Neural cell (in vitro differentiated cells): ENCODE measurements at regions not wholly inside any gene's neighbourhood (a gene's known extent, or its start where the extent isn't known, plus 50 kb on each side); places are given as distances from the start of the nearest gene placed in this dataset.
A peak's percentile ranks its signal among the peaks of the same experiment; 100 is the strongest.

Experiments used
- H2AFZ ChIP-seq: fragments of 200-600, 300-800 bp; sonication (generic), shearing (Covaris generic); 2 replicates; pipeline ENCODE4 v1.6.0; 2014; ENCODE audit warnings: low read depth, mild to moderate bottlenecking, antibody characterized with exemption, low read length, moderate library complexity
- H3F3A ChIP-seq: fragments of 200-600 bp; shearing (Covaris generic); 2 replicates; pipeline ENCODE4 v1.6.1; 2016; ENCODE audit warnings: mild to moderate bottlenecking, moderate library complexity, mixed read lengths, antibody characterized with exemption, low read length; ENCODE audit not compliant: insufficient read depth, poor library complexity, severe bottlenecking
- H3K27ac ChIP-seq: fragments of 200-600, 300-800 bp; sonication (generic), shearing (Covaris generic); 2 replicates; pipeline ENCODE4 v1.5.1; 2014; ENCODE audit warnings: mild to moderate bottlenecking, low read length, moderate library complexity
- H3K27me3 ChIP-seq: fragments of 300-800, 200-600 bp; sonication (generic), shearing (Covaris generic); 2 replicates; pipeline ENCODE4 v1.6.0; 2014; ENCODE audit warnings: mild to moderate bottlenecking, low read depth, low read length, moderate library complexity; ENCODE audit not compliant: insufficient read depth
- H3K36me3 ChIP-seq: fragments of 300-800, 200-600 bp; sonication (generic), shearing (Covaris generic); 2 replicates; pipeline ENCODE4 v1.5.1; 2014; ENCODE audit warnings: mild to moderate bottlenecking, antibody characterized with exemption, low read length, moderate library complexity; ENCODE audit not compliant: insufficient read depth
- H3K4me2 ChIP-seq: fragments of 300-800, 200-600 bp; sonication (generic), shearing (Covaris generic); 2 replicates; pipeline ENCODE4 v1.6.0; 2014; ENCODE audit warnings: mild to moderate bottlenecking, low read length
- H3K4me3 ChIP-seq: fragments of 300-800, 200-600 bp; sonication (generic), shearing (Covaris generic); 2 replicates; pipeline ENCODE4 v1.5.1; 2014; ENCODE audit warnings: mild to moderate bottlenecking, low read length, moderate library complexity
- H3K79me2 ChIP-seq: fragments of 200-600 bp; shearing (Covaris generic); replicated peaks from 2 replicates; pipeline ENCODE4 v1.6.0; 2014; ENCODE audit warnings: mild to moderate bottlenecking, low read length, moderate library complexity; ENCODE audit not compliant: insufficient read depth
- H3K9ac ChIP-seq: fragments of 300-800, 200-600 bp; sonication (generic), shearing (Covaris generic); 2 replicates; pipeline ENCODE4 v1.6.1; 2016; ENCODE audit warnings: mild to moderate bottlenecking, low read length, mixed read lengths
- H3K9me2 ChIP-seq: fragments of 200-600 bp; shearing (Covaris generic); 2 replicates; pipeline ENCODE4 v1.6.1; 2016; ENCODE audit warnings: mild to moderate bottlenecking, low read length, mixed read lengths; ENCODE audit not compliant: insufficient read depth
- H3K9me3 ChIP-seq: fragments of 200-600, 300-800 bp; sonication (generic), shearing (Covaris generic); 2 replicates; pipeline ENCODE4 v1.6.1; 2016; ENCODE audit warnings: mild to moderate bottlenecking, mixed run types, low read length, moderate library complexity, mixed read lengths
- H4K20me1 ChIP-seq: fragments of 200-600 bp; shearing (Covaris generic); 2 replicates; pipeline ENCODE4 v1.6.1; 2016; ENCODE audit warnings: mild to moderate bottlenecking, mixed run types; ENCODE audit not compliant: insufficient read depth
- EP300 ChIP-seq: fragments of 450-650 bp; conservative IDR thresholded peaks from 2 replicates; pipeline ENCODE4 v1.6.1; 2014; ENCODE audit warnings: antibody characterized with exemption, mild to moderate bottlenecking, moderate library complexity; ENCODE audit not compliant: poor library complexity, severe bottlenecking
- EZH2 ChIP-seq: fragments of 200-600, 300-800 bp; shearing (Covaris generic), sonication (generic); IDR thresholded peaks from 2 replicates; pipeline ENCODE4 v1.6.1; 2014; ENCODE audit warnings: antibody characterized with exemption, low read length, borderline replicate concordance, mild to moderate bottlenecking; ENCODE audit not compliant: insufficient read depth, poor library complexity, severe bottlenecking
- MXI1 ChIP-seq: fragments of 450-650 bp; conservative IDR thresholded peaks from 2 replicates; pipeline ENCODE4 v1.6.1; 2014; ENCODE audit warnings: antibody characterized with exemption, mild to moderate bottlenecking; ENCODE audit not compliant: poor library complexity, severe bottlenecking
- POLR2AphosphoS5 ChIP-seq: IDR thresholded peaks from 2 replicates; pipeline ENCODE4 v1.6.1; 2012
- RAD21 ChIP-seq: fragments of 450-650 bp; conservative IDR thresholded peaks from 2 replicates; pipeline ENCODE4 v1.6.1; 2014; ENCODE audit warnings: antibody characterized with exemption, mild to moderate bottlenecking, moderate library complexity
- SMC3 ChIP-seq: fragments of 450-650 bp; conservative IDR thresholded peaks from 2 replicates; pipeline ENCODE4 v1.6.1; 2014; ENCODE audit warnings: antibody characterized with exemption, mild to moderate bottlenecking, moderate library complexity; ENCODE audit not compliant: poor library complexity
- TAF1 ChIP-seq: IDR thresholded peaks from 2 replicates; pipeline ENCODE4 v1.6.1; 2012; ENCODE audit warnings: low read depth
- TF ChIP-seq, protein P1 (sequence below): fragments of 450-650 bp; IDR thresholded peaks from 2 replicates; pipeline ENCODE4 v1.5.1; 2014; ENCODE audit warnings: antibody characterized with exemption, mild to moderate bottlenecking, moderate library complexity; ENCODE audit not compliant: poor library complexity, severe bottlenecking
- TF ChIP-seq, protein P2 (sequence below): IDR thresholded peaks from 2 replicates; pipeline ENCODE4 v1.6.1; 2012; ENCODE audit warnings: borderline replicate concordance

DNA sequence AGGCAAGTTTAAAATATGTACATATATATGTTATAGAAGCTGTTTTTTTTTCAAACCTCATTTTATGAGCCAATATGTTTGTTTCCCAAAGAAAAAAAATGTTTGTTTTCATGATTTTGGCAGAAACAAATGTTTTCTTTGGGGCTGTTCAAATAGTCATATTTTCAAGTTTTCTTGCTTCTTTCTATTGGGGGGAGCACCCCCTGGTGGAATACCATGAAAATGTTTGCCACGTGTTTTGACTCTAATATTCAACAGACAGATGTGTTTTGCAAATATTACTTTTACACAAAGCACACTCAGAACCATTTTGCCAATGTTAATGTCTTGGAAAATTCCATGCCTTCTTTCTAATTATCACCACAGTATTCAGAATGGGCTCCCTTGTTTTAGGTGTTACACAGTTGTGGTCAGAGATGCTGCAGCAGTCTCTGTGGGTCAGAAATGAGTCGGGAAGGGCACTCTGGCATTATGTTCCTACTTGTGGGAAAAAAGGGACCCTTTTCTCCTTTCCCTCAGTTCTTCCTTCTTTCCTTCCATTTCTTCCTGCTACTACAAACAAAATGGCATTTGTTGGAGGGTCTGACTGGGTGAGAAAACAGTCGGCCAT lies 817.0 kb downstream of the TUSC7 start:
- peak; percentile 75 for TF ChIP-seq SMC3
- no peak for TF ChIP-seq EP300
- TF ChIP-seq EZH2 = no peak
- TF ChIP-seq, protein P1, sequence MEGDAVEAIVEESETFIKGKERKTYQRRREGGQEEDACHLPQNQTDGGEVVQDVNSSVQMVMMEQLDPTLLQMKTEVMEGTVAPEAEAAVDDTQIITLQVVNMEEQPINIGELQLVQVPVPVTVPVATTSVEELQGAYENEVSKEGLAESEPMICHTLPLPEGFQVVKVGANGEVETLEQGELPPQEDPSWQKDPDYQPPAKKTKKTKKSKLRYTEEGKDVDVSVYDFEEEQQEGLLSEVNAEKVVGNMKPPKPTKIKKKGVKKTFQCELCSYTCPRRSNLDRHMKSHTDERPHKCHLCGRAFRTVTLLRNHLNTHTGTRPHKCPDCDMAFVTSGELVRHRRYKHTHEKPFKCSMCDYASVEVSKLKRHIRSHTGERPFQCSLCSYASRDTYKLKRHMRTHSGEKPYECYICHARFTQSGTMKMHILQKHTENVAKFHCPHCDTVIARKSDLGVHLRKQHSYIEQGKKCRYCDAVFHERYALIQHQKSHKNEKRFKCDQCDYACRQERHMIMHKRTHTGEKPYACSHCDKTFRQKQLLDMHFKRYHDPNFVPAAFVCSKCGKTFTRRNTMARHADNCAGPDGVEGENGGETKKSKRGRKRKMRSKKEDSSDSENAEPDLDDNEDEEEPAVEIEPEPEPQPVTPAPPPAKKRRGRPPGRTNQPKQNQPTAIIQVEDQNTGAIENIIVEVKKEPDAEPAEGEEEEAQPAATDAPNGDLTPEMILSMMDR = peak; percentile 69
- TF ChIP-seq RAD21 = peak; percentile 73
- H3K4me2 ChIP-seq = no peak overlapping the region
- H3K79me2 ChIP-seq = no peaks in the 10 kb centered on the region
- H3K27ac ChIP-seq = no peak overlapping the region
- H3K9me2 ChIP-seq = no peaks in the 10 kb centered on the region
- no peak overlapping the region for H2AFZ ChIP-seq
- no peaks in the 10 kb centered on the region for H3K9me3 ChIP-seq
- no peaks in the 10 kb centered on the region for H4K20me1 ChIP-seq
- H3K27me3 ChIP-seq = no peaks in the 10 kb centered on the region
- no peaks in the 10 kb centered on the region for H3F3A ChIP-seq
- no peak overlapping the region for H3K9ac ChIP-seq
- no peaks in the 10 kb centered on the region for H3K36me3 ChIP-seq
- no peak overlapping the region for H3K4me3 ChIP-seq

DNA sequence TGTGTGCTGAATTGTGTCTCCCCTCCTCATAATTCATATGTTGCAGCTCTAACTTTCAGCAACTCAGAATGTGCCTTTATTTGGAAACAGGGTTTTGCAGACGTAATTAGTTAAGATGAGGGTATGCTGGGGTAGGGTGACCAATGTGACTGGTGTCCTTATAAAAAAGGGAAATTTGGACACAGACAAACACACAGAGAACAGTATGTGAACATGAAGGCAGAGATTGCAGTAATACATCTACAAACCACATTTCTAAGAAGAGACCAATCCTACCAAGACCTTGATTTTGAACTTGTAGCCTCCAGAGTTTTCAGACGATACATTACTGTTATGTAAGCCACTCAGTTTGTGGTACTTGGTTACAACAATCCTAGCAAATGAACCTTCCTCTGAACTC lies 817.8 kb downstream of the TUSC7 start:
- no peak overlapping the region for H3K4me2 ChIP-seq
- no peaks in the 10 kb centered on the region for H3K36me3 ChIP-seq
- no peak overlapping the region for H3K4me3 ChIP-seq
- no peaks in the 10 kb centered on the region for H3K9me2 ChIP-seq
- no peaks in the 10 kb centered on the region for H3F3A ChIP-seq
- no peaks in the 10 kb centered on the region for H4K20me1 ChIP-seq
- H3K79me2 ChIP-seq = no peaks in the 10 kb centered on the region
- no peak for TF ChIP-seq SMC3
- no peak overlapping the region for H3K27ac ChIP-seq
- no peak overlapping the region for H3K9ac ChIP-seq
- no peak overlapping the region for H2AFZ ChIP-seq
- H3K9me3 ChIP-seq = no peaks in the 10 kb centered on the region
- H3K27me3 ChIP-seq = no peaks in the 10 kb centered on the region

DNA sequence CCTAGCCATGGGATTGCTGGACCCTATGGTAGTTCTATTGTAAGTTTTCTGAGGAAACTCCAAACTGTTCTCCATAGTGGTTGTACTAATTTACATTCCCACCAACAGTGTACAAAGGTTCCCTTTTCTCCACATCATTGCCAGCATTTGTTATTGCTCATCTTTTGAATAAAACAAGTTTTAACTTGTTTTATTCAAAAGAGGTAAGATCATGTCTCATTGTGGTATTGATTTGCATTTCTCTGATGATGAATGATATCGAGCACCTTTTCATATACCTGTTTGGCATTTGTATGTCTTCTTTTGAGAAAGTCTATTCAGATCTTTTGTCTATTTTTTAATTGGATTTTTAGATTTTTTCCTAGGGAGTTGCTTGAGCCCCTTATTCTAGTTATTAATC lies 819.1 kb downstream of the TUSC7 start:
- no peak overlapping the region for H2AFZ ChIP-seq
- H3K27ac ChIP-seq = no peak overlapping the region
- no peaks in the 10 kb centered on the region for H3K27me3 ChIP-seq
- H3K4me2 ChIP-seq = no peak overlapping the region
- H3K9me3 ChIP-seq = no peaks in the 10 kb centered on the region
- H3K79me2 ChIP-seq = no peaks in the 10 kb centered on the region
- H3K36me3 ChIP-seq = no peaks in the 10 kb centered on the region
- no peaks in the 10 kb centered on the region for H3K9me2 ChIP-seq
- H3K4me3 ChIP-seq = no peak overlapping the region
- TF ChIP-seq EP300 (no peak), TAF1 (no peak), EZH2 (no peak), RAD21 (no peak), POLR2AphosphoS5 (no peak), SMC3 (no peak), MXI1 (no peak)
- TF ChIP-seq, protein P1 = no peak
- TF ChIP-seq, protein P2, sequence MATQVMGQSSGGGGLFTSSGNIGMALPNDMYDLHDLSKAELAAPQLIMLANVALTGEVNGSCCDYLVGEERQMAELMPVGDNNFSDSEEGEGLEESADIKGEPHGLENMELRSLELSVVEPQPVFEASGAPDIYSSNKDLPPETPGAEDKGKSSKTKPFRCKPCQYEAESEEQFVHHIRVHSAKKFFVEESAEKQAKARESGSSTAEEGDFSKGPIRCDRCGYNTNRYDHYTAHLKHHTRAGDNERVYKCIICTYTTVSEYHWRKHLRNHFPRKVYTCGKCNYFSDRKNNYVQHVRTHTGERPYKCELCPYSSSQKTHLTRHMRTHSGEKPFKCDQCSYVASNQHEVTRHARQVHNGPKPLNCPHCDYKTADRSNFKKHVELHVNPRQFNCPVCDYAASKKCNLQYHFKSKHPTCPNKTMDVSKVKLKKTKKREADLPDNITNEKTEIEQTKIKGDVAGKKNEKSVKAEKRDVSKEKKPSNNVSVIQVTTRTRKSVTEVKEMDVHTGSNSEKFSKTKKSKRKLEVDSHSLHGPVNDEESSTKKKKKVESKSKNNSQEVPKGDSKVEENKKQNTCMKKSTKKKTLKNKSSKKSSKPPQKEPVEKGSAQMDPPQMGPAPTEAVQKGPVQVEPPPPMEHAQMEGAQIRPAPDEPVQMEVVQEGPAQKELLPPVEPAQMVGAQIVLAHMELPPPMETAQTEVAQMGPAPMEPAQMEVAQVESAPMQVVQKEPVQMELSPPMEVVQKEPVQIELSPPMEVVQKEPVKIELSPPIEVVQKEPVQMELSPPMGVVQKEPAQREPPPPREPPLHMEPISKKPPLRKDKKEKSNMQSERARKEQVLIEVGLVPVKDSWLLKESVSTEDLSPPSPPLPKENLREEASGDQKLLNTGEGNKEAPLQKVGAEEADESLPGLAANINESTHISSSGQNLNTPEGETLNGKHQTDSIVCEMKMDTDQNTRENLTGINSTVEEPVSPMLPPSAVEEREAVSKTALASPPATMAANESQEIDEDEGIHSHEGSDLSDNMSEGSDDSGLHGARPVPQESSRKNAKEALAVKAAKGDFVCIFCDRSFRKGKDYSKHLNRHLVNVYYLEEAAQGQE = no peak
- H3K9ac ChIP-seq = no peak overlapping the region
- H4K20me1 ChIP-seq = no peaks in the 10 kb centered on the region
- H3F3A ChIP-seq = no peaks in the 10 kb centered on the region
